Fibroblast of skin of right quadriceps (primary cell): ENCODE measurements at regions not wholly inside any gene's neighbourhood (a gene's known extent, or its start where the extent isn't known, plus 50 kb on each side); places are given as distances from the start of the nearest gene placed in this dataset.
A peak's percentile ranks its signal among the peaks of the same experiment; 100 is the strongest.
"Not testable (repeated sequence)": the region's sequence is repeated elsewhere in the genome, so short reads cannot be mapped to it uniquely, and the experiment has no call there.

ENCODE experiments used
- DNase-seq: peaks from one replicate; pipeline ENCODE4 v3.0.0-alpha.2; 2013

DNA sequence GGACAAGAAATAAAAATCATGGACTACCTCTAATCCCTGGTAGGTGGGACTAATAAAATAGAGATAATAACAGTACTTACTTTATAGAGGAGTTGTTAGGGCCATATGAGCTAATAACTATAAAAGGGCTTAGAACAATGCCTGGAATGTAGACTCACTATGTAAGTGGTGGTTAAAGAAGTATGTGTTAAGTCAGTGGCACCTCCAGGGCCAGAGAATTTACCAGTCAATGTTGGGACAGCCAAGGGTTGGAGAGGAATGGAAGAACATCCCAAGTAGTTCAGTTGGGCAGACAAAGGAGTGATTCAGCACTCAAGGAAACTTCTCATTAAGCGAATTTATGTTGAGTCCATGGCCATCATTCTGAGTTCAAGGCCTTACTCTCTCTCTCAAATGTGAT lies 116.8 kb downstream of the OTOR start:
- DNase-seq = peak; percentile 41

DNA sequence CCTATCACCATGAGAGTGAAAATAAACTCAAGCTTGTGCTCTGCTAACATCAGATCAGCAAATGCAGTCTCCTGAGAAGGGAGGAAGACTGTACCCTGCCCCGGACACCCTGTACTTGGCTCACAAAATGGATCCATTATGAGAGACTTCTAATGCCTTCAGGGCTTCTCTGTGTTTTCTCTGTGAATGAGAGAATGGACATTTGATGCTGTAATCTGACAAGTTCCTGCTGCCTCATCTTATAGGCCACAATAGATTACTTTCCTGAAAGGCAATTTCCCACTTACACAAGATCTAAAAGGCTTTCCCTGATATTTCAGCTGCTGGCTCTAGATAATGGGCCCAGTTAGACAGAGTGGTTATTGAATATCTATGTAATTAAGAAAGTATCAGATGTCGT lies 117.2 kb downstream of the OTOR start:
- no peak for DNase-seq

- DNase-seq = not testable (repeated sequence)
Observed at GRCh38 chr20:16873124-16873523, 125.0 kb downstream of the OTOR start.

- no peak for DNase-seq
Observed at GRCh38 chr20:16877053-16877554, 128.9 kb downstream of the OTOR start.

GRCh38 chr20:16885746-16886145 lies 137.6 kb downstream of the OTOR start:
- DNase-seq = no peak

DNA sequence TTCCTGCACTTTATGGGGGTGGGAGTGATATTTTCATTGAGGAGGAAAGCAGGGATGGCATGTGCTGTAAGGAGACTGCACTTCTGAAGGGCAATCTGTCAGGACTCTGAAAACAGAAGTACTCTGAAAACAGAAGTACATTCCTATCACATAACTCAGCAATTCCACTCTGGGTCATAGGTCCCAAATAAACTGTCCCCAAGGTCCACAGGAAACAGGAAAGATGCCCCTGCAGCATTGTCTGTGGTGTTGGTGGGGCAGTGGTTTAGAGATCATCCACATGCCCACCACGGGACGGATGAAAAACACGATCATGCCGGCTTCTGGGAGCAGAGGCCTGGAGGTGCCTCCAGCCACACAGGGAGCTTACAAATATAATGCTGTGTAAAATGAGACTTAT lies 150.3 kb downstream of the OTOR start:
- DNase-seq = peak; percentile 47

DNA sequence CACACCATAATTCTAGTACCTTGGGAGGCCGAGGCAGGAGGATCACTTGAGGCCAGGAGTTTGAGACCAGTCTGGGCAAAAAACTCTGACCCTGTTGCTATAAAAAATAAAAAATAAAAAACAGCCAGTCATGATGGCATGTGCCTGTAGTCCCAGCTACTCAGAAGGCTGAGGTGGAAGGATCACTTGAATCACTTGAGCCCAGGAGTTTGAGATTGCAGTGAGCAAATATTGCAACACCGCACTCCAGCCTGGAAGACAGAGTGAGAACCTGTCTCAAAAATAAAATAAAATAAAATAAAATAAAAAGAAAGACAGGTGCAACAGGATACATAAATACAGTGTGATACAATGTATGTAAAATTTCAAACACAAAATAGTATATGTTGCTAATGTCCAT lies 154.5 kb downstream of the OTOR start:
- DNase-seq = no peak

- no peak for DNase-seq
Observed at GRCh38 chr20:16904751-16905150, 156.6 kb downstream of the OTOR start.

GRCh38 chr20:16914277-16914676 lies 166.1 kb downstream of the OTOR start:
- no peak for DNase-seq

GRCh38 chr20:16916165-16916564 lies 168.0 kb downstream of the OTOR start:
- no peak for DNase-seq

DNA sequence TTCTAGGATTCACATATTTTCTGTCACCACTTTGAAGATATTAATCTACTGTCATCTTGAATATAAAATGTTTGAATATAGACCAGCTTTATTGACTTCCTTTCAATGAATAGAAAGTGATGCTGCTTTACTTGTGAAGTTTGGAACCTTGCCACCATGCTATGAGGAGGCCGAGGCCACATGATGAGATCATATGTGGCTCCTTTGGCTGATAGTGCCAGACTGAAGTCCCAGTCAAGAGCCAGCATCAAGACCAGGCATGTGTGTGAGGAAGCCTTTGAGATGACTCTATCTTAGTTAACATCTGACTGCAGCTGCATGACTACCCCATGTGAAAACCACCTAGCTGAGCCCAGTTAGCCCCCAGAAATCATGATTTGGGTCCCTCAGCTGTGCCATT lies 169.5 kb downstream of the OTOR start:
- peak; percentile 52 for DNase-seq

DNA sequence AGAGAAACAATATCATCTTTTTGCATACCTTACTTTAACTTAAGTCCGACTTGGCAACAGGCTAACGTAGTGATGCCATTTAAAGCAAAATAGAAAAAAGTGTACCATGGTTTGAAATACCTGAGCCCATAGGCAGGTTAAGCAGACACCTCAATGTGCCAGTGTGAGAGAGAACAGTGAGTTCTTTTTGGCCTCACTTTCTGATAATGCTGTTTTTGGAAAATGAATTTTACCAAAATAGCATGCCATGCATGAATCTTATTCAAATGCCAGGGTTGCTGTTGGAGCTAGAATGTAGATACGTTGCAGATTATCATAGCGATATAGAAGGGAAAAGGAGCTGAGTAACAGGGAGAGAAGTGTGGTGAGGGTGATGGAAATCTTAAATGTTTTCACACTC lies 170.2 kb downstream of the OTOR start:
- DNase-seq = no peak

- no peak for DNase-seq
Observed at GRCh38 chr20:16919841-16920240, 171.7 kb downstream of the OTOR start.

DNA sequence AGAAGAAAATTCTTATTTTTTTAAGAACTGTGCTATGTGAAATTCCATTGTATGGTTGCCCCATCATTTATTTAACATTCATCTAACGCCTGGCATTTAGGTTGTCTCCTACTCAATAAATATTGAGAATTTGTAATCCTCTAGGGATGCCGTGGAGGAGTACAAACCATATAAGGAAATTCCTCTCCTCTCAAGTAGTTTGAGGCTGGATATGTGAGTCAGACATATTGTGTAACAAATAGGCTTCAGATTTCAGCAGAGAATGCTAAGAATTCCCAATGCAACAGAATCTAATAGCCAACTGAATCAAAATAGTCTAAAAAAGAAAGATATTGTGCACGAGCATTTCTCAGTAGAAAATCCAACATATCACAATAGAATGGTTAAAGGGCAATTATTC lies 174.7 kb downstream of the OTOR start:
- peak; percentile 98 for DNase-seq

GRCh38 chr20:16926626-16927430 lies 178.7 kb downstream of the OTOR start:
- no peak for DNase-seq

- DNase-seq = peak; percentile 73
Observed at GRCh38 chr20:16929756-16930155, 181.6 kb downstream of the OTOR start.

DNA sequence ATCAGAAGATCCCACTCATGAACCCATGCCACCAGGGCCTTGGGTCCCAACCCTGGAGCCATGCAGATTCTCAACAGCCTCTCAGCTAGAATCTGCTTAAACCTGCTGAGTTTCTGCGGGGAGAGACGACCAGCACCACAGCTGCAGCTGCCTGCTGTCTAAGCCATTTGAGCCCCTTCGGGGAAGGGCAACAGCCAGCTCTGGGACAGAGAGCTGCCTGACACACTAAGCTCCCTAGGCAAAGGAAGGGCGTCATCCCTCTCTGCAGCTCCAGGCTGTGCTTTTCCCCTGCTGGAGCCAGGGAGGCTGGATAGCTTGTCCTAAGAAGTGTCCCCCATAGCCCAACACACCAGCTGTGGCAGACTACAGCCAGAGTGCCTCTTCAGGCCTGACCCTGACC lies 182.5 kb downstream of the OTOR start:
- DNase-seq = no peak

DNA sequence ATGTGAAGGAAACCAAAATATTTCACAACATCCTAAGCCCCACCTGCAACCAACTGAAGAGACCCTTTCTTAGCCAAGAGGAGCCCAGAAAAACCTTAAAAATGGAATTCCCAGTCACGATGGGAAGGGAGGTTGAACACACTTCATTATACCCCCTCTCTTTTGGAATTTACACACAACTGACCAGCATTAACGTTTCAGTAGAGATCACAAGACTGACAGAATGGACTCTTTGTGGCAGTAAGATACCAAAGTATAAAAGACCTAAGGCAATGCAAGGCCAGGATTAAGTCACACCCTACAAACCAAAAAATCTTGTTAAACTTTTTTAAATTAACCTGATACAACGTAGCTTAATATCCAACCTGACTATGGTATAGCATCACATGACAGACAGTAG lies 190.9 kb downstream of the OTOR start:
- DNase-seq = no peak

- DNase-seq = no peak
Observed at GRCh38 chr20:16940701-16941100, 192.5 kb downstream of the OTOR start.

DNA sequence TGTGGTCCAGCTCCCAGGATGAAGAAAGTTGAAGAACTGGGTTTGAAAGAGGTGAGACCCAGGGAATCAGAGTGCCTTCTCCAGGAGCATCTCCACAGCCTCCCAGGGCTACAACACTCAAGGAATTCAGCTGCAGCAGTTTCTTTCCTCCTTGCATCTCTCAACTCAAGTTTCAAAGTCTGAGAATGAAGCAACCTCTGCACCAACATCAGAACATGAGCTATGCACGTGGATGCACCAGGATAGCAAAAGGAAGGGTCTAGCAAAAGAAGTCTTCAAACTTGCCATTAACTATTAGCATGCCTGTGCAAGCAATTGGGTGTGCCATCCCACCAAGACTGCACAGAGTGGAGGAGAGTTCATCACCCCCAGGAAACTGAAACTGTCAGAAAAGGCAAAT lies 193.9 kb downstream of the OTOR start:
- no peak for DNase-seq

DNA sequence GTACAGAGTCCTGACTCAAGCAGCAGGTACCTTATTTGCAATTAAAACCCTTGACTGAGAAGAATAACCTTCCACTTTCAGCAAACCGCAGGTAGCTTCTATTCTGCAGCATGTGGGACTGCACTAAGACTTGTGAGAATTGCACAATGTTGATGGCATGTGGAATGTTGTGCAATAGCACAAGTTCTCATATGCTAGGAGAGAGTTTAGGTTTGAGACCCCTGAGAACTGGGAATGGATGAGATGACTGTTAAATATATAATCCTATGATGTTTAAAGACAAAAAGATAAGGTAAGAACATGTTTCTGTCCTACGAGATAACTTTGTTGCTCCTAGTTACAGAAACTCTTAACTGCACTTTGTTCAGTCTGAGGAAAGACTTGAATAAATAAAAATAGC lies 194.6 kb downstream of the OTOR start:
- DNase-seq = peak; percentile 47

DNA sequence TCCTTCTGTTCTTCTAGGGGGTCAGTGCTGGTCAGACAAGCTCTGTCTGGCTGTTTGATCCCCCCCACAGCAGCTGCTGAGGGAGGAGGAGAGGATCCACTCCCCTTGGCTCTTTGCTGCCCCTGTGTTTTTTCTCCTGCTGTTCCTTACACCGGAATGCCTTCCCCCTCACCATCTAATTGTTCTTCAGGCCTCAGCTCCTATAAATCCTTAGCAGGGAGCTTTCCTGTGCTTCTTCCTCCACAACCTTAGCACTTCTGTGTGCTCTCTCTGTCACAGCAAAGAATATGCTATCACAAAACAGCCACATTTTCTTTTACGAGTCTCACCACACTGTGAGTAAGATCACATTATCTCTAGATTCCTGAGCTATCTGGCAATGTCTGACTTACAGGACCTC lies 196.6 kb downstream of the OTOR start:
- peak; percentile 19 for DNase-seq

DNA sequence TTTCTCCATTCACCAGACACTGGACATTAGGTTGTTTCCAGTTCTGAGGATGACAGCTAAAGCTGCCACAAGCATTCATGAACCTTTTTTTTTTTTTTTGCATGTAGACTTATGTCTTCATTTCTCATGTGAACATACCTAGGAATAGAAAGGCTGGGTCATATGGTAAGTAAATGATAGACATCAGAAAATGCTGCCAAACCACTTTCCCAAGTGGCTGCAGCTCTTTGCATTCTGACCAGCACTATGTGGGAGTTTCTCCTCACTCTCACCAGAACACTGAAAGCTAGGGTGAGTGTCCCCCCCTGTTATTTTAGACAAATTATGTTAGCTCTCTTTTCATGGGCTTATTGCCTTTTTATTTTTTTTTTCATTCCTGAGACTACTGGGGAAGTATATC lies 197.5 kb downstream of the OTOR start:
- DNase-seq = no peak

DNA sequence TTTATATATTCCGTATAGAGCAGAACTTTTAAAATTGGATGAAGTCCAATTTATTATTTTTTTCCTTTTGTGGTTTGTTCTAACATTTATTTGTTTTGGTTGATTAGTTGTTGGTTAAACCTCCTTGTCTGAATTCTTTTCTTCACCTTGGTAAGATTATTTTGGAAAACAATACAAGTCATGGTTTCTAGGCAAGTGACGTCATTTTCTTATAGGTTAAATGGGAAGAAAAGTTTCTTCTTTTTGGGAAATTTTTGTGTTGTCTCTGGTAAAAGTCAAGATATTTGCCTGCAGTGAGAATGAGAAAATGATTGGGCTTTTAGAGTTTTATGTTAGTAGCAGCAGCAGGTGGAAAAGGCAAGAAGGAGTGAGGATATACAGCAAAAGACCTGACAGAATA lies 197.9 kb downstream of the OTOR start:
- no peak for DNase-seq

GRCh38 chr20:16947479-16947878 lies 199.3 kb downstream of the OTOR start:
- DNase-seq = peak; percentile 49
